Immature natural killer cell (primary cell): ENCODE measurements at regions not wholly inside any gene's neighbourhood (a gene's known extent, or its start where the extent isn't known, plus 50 kb on each side); places are given as distances from the start of the nearest gene placed in this dataset.

ENCODE experiments used
- DNase-seq, 3 donors: peaks; one replicate each; pipeline ENCODE4 v3.0.0; 2022; ENCODE audit warnings: mixed read lengths in 1 of 3
- H3K27ac Mint-ChIP-seq, 6 donors: one replicate each; pipeline ENCODE4 v1.8.0; 2020; ENCODE audit warnings: mixed read lengths in 6 of 6, mild to moderate bottlenecking in 5 of 6, inconsistent platforms in 4 of 6, moderate library complexity in 3 of 6
- H3K27me3 Mint-ChIP-seq, 3 donors: one replicate each; pipeline ENCODE4 v1.8.0; 2020 to 2021; ENCODE audit warnings: low read depth in 3 of 3, mild to moderate bottlenecking in 3 of 3, mixed read lengths in 3 of 3, moderate library complexity in 3 of 3, inconsistent platforms in 1 of 3
- H3K36me3 Mint-ChIP-seq, 3 donors: one replicate each; pipeline ENCODE4 v1.8.0; 2020; ENCODE audit warnings: mixed read lengths in 3 of 3, inconsistent platforms in 2 of 3, mild to moderate bottlenecking in 2 of 3
- H3K4me1 Mint-ChIP-seq, 2 donors: one replicate each; pipeline ENCODE4 v1.8.0; 2020; ENCODE audit warnings: inconsistent platforms in 2 of 2, mild to moderate bottlenecking in 2 of 2, mixed read lengths in 2 of 2, moderate library complexity in 1 of 2
- H3K4me3 Mint-ChIP-seq, 5 donors: one replicate each; pipeline ENCODE4 v1.8.0; 2020; ENCODE audit warnings: mild to moderate bottlenecking in 5 of 5, mixed read lengths in 5 of 5, inconsistent platforms in 3 of 5, moderate library complexity in 3 of 5
- H3K9me3 Mint-ChIP-seq, 6 donors: one replicate each; pipeline ENCODE4 v1.8.0; 2020; ENCODE audit warnings: mild to moderate bottlenecking in 6 of 6, mixed read lengths in 6 of 6, inconsistent platforms in 4 of 6, moderate library complexity in 3 of 6

GRCh38 chr7:15783987-15784693, 97.7 kb upstream of the MEOX2 start:
- no peaks in the 10 kb centered on the region for H3K36me3 Mint-ChIP-seq
- no peaks in the 10 kb centered on the region for H3K4me1 Mint-ChIP-seq
- H3K27ac Mint-ChIP-seq = no peak overlapping the region
- peaks cover 6 to 25% (median 11%) of the 10 kb centered on the region in 6 donors for H3K9me3 Mint-ChIP-seq
- no peak for DNase-seq
- peaks cover 0 to 2% (median 0%) of the 10 kb centered on the region in 3 donors for H3K27me3 Mint-ChIP-seq
- no peak overlapping the region for H3K4me3 Mint-ChIP-seq

GRCh38 chr7:15782656-15783055, 96.2 kb upstream of the MEOX2 start:
- no peak overlapping the region for H3K4me3 Mint-ChIP-seq
- no peak for DNase-seq
- no peaks in the 10 kb centered on the region for H3K36me3 Mint-ChIP-seq
- H3K27ac Mint-ChIP-seq = no peak overlapping the region
- H3K27me3 Mint-ChIP-seq = no peaks in the 10 kb centered on the region
- no peaks in the 10 kb centered on the region for H3K4me1 Mint-ChIP-seq
- H3K9me3 Mint-ChIP-seq = peaks cover 4 to 25% (median 13%) of the 10 kb centered on the region in 6 donors

GRCh38 chr7:15781944-15782343, 95.5 kb upstream of the MEOX2 start:
- peaks cover 1 to 29% (median 11%) of the 10 kb centered on the region in 6 donors for H3K9me3 Mint-ChIP-seq
- H3K36me3 Mint-ChIP-seq = no peaks in the 10 kb centered on the region
- DNase-seq = no peak
- no peak overlapping the region for H3K4me3 Mint-ChIP-seq
- no peaks in the 10 kb centered on the region for H3K27me3 Mint-ChIP-seq
- H3K4me1 Mint-ChIP-seq = no peaks in the 10 kb centered on the region
- no peak overlapping the region for H3K27ac Mint-ChIP-seq

GRCh38 chr7:15780271-15780670, 93.8 kb upstream of the MEOX2 start:
- H3K36me3 Mint-ChIP-seq = no peaks in the 10 kb centered on the region
- H3K4me1 Mint-ChIP-seq = no peaks in the 10 kb centered on the region
- no peak overlapping the region for H3K4me3 Mint-ChIP-seq
- DNase-seq = no peak
- no peaks in the 10 kb centered on the region for H3K27me3 Mint-ChIP-seq
- no peak overlapping the region for H3K27ac Mint-ChIP-seq
- H3K9me3 Mint-ChIP-seq = peaks cover 0 to 41% (median 7%) of the 10 kb centered on the region in 6 donors

GRCh38 chr7:15778191-15778590, 91.7 kb upstream of the MEOX2 start:
- H3K27ac Mint-ChIP-seq = no peak overlapping the region
- H3K27me3 Mint-ChIP-seq = no peaks in the 10 kb centered on the region
- H3K4me3 Mint-ChIP-seq = no peak overlapping the region
- no peak for DNase-seq
- H3K4me1 Mint-ChIP-seq = no peaks in the 10 kb centered on the region
- H3K36me3 Mint-ChIP-seq = no peaks in the 10 kb centered on the region
- peaks cover 0 to 43% (median 7%) of the 10 kb centered on the region in 6 donors for H3K9me3 Mint-ChIP-seq

GRCh38 chr7:15765753-15766152, 79.3 kb upstream of the MEOX2 start:
- Mint-ChIP-seq H3K4me1 (no peaks in the 10 kb centered on the region), H3K27ac (no peak overlapping the region), H3K9me3 (peaks cover 2 to 40% (median 17%) of the 10 kb centered on the region in 6 donors), H3K27me3 (peaks cover 0 to 4% (median 0%) of the 10 kb centered on the region in 3 donors), H3K4me3 (no peak overlapping the region), H3K36me3 (peaks cover 0 to 3% (median 0%) of the 10 kb centered on the region in 3 donors)
- DNase-seq = no peak

GRCh38 chr7:15764851-15765382, 78.4 kb upstream of the MEOX2 start:
- Mint-ChIP-seq H3K4me1 (no peaks in the 10 kb centered on the region), H3K36me3 (no peaks in the 10 kb centered on the region), H3K4me3 (no peak overlapping the region), H3K27ac (no peak overlapping the region), H3K9me3 (peaks cover 0 to 35% (median 14%) of the 10 kb centered on the region in 6 donors), H3K27me3 (peaks cover 0 to 4% (median 0%) of the 10 kb centered on the region in 3 donors)
- no peak for DNase-seq

- Mint-ChIP-seq H3K36me3 (no peaks in the 10 kb centered on the region), H3K9me3 (peaks cover 0 to 34% (median 12%) of the 10 kb centered on the region in 6 donors), H3K27me3 (peaks cover 0 to 4% (median 0%) of the 10 kb centered on the region in 3 donors), H3K4me1 (no peaks in the 10 kb centered on the region), H3K27ac (no peak overlapping the region), H3K4me3 (no peak overlapping the region)
- no peak for DNase-seq
Observed at GRCh38 chr7:15764010-15764409, 77.5 kb upstream of the MEOX2 start.

- no peaks in the 10 kb centered on the region for H3K4me1 Mint-ChIP-seq
- peaks cover 0 to 4% (median 0%) of the 10 kb centered on the region in 3 donors for H3K27me3 Mint-ChIP-seq
- H3K36me3 Mint-ChIP-seq = no peaks in the 10 kb centered on the region
- no peak for DNase-seq
- H3K9me3 Mint-ChIP-seq = peaks cover 5 to 35% (median 11%) of the 10 kb centered on the region in 6 donors
- H3K27ac Mint-ChIP-seq = no peak overlapping the region
- H3K4me3 Mint-ChIP-seq = no peak overlapping the region
Observed at GRCh38 chr7:15757041-15758000, 70.8 kb upstream of the MEOX2 start.

- Mint-ChIP-seq H3K9me3 (peaks cover 2 to 38% (median 11%) of the 10 kb centered on the region in 6 donors), H3K27ac (no peak overlapping the region), H3K36me3 (no peaks in the 10 kb centered on the region), H3K4me3 (no peak overlapping the region), H3K27me3 (no peaks in the 10 kb centered on the region), H3K4me1 (no peaks in the 10 kb centered on the region)
- DNase-seq = no peak
Observed at GRCh38 chr7:15755061-15755460, 68.6 kb upstream of the MEOX2 start.

GRCh38 chr7:15753887-15754579, 67.5 kb upstream of the MEOX2 start:
- DNase-seq = no peak
- H3K36me3 Mint-ChIP-seq = no peaks in the 10 kb centered on the region
- no peak overlapping the region for H3K27ac Mint-ChIP-seq
- no peaks in the 10 kb centered on the region for H3K27me3 Mint-ChIP-seq
- H3K9me3 Mint-ChIP-seq = peaks cover 2 to 36% (median 9%) of the 10 kb centered on the region in 6 donors
- H3K4me1 Mint-ChIP-seq = no peaks in the 10 kb centered on the region
- H3K4me3 Mint-ChIP-seq = no peak overlapping the region

GRCh38 chr7:15752377-15752776, 65.9 kb upstream of the MEOX2 start:
- DNase-seq = no peak
- no peaks in the 10 kb centered on the region for H3K27me3 Mint-ChIP-seq
- no peak overlapping the region for H3K4me3 Mint-ChIP-seq
- H3K4me1 Mint-ChIP-seq = no peaks in the 10 kb centered on the region
- H3K36me3 Mint-ChIP-seq = no peaks in the 10 kb centered on the region
- H3K27ac Mint-ChIP-seq = no peak overlapping the region
- H3K9me3 Mint-ChIP-seq = peaks cover 3 to 45% (median 9%) of the 10 kb centered on the region in 6 donors

GRCh38 chr7:15751191-15751701, 64.8 kb upstream of the MEOX2 start:
- H3K27me3 Mint-ChIP-seq = no peaks in the 10 kb centered on the region
- H3K27ac Mint-ChIP-seq = no peak overlapping the region
- peaks cover 3 to 45% (median 12%) of the 10 kb centered on the region in 6 donors for H3K9me3 Mint-ChIP-seq
- H3K36me3 Mint-ChIP-seq = no peaks in the 10 kb centered on the region
- no peaks in the 10 kb centered on the region for H3K4me1 Mint-ChIP-seq
- no peak overlapping the region for H3K4me3 Mint-ChIP-seq
- DNase-seq = no peak
